SIG-M5 treated with dmso at 0.1 percent for 504 hours (cell line): ENCODE measurements at regions not wholly inside any gene's neighbourhood (a gene's known extent, or its start where the extent isn't known, plus 50 kb on each side); places are given as distances from the start of the nearest gene placed in this dataset.
A peak's percentile ranks its signal among the peaks of the same experiment; 100 is the strongest.

Experiments used
- DNase-seq: peaks from one replicate; lab custom pipeline; 2025; ENCODE audit not compliant: unreplicated experiment; lab: John Stamatoyannopoulos, UW

DNA sequence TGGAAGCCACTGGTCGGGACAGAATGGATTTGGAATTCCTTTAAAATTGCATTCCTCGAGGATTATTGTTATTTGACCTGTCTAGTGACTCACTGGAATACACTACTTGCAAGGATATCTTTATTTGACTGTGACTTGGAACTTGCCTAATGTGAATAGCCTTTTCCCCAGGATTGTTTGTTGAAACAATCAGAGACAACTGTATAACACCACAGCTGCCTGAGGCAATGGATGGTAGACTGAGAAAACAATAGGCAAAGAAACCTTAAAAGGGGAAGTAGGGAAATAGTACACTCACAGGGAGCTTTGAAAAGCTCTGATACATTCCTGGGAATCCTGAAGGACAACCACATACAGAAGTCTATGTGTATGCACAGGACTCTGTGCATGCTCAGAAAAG is 465.3 kb downstream of the BMP2 start:
- DNase-seq: no peak

DNA sequence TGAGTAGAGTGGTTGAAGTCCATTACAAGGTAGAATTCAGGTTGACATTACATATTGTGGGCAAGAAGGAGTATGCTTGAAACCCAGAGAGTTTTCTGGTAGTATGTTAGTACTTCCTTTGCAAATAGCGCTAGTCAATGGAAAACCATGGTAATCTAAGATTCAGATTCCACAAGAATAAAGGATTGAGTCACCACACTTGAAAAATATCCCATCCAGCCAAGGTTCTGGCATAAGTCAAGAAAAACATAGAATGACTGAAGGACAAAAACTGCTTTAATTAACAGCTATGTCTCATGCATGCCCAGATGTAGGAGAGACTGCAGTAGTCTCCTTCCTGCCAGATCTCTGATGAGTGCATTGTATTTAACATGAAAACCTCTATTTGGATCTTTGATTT is 469.8 kb downstream of the BMP2 start:
- no peak for DNase-seq

DNA sequence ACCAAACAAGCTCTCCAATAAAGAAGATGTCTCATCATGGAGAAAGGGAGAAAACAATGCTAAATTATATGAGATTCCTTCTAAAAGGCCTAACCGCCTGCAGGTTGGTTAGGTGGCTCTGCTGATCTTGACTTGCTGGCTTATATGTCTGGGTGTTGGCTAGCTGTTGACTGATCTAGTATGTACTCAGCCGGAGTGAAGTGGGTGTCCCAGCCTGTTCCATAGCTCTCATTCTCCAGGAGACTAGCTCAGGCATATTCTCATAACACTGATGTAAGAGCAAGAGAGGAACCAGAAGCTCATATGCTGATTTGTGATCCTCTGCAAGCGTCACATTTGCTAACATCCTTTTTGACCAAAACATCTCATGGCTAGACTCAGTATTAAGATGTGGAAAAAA is 473.0 kb downstream of the BMP2 start:
- no peak for DNase-seq

- no peak for DNase-seq
Measured at GRCh38 chr20:7248281-7249201, 481.1 kb downstream of the BMP2 start.

- no peak for DNase-seq
Measured at GRCh38 chr20:7250337-7250736, 482.9 kb downstream of the BMP2 start.

GRCh38 chr20:7257099-7257498 is 489.6 kb downstream of the BMP2 start:
- DNase-seq: no peak

- DNase-seq: no peak
Measured at GRCh38 chr20:7257692-7258466, 490.4 kb downstream of the BMP2 start.

GRCh38 chr20:7262803-7263202 is 495.3 kb downstream of the BMP2 start:
- DNase-seq: no peak

GRCh38 chr20:7264137-7264536 is 496.7 kb downstream of the BMP2 start:
- DNase-seq: no peak

- no peak for DNase-seq
Measured at GRCh38 chr20:7269452-7269851, 502.0 kb downstream of the BMP2 start.

DNA sequence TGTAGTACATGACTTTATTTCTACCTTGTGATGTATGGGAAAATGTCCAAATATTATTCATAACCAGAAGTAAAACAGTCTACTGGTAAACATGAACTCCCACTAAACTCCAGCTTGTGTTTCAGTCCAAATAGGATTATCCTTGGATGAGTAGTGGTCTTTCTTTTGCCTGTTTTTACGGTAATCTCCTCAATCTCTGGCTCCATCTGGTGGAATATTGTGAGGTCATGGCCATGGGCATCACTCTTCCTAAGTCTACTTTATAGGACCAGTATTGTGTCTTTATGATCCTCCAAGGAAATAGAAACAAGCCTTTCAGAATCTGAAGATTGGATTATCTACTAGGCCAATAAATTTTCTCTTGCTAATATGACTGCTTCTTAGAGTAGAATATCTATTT is 505.0 kb downstream of the BMP2 start:
- DNase-seq: no peak

DNA sequence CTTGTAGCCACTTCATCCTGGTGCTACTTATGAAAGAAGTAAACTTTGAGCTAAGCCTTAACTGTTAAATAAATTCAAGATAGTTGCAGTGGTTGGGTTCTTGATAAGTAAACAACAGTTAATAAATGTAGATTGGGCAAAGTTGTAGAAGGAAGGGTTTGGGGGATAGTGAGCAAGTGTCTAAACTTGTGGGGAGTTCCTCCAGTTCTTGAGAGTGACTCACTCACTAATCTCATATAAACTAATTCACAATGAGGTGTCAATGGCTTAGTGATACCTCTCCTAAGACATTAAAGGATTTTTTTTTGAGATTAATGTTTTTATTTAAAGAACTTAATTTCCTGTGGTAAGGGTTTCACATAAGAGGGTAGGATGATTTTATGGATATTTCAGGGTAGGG is 507.4 kb downstream of the BMP2 start:
- no peak for DNase-seq

DNA sequence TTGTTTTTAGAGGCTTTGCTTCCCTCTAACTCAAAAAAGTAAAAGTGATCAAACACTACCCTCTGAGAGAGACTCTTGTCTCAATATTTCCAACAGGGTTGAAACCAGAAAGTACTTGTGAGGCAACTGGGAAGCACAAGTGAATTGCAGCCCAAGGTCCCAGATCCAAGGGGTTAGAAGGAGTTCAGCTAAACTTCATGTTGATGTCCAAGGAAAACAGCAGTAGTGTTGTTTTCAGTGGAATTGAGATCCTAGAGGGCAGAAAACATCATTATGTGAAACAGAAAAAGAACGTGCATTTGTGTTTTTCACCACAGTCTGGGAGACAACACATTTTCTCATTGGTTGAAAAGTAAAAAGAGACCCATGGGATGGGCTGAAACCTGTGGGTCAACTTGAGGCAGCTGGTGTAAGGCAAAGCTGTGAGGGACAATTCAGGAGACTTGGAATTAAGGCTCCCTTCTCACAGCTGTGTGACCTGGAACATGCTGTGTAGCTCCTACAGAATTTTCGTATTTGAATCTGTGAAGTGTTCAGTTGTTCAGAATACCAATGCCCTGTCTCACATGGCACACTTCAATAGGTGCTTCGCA is 508.3 kb downstream of the BMP2 start:
- DNase-seq: no peak

DNA sequence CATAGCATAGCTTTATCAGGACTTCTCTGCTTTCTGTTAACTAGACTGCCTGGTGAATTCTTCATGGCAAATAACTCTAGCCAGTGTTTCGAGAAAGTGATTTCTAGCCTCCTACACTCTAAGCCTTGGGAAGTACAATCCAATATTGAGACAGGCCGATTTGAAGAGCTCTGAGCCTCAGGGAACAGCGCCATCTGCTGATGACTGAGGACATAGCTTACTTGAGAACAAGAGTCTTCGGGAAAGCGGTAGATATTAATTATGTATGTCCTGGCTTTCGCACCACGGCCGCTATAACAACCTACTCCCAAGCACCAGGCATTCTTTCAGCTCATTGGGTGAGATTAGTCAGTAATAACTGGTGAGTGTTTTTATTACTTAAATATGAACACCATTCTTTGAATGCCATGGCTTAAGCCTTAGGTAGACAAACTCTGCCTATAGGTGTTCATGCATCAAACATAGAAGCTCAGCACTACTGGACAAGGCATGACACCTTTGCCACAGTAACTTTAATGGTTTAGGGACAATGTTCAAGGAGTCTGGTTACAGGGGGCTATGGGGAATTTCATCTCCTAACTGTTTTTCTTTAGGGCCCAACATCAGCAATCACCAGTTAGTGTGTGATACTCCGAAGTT is 518.6 kb downstream of the BMP2 start:
- peak; percentile 76 for DNase-seq

- DNase-seq: no peak
Measured at GRCh38 chr20:7291323-7291943, 523.9 kb downstream of the BMP2 start.

DNA sequence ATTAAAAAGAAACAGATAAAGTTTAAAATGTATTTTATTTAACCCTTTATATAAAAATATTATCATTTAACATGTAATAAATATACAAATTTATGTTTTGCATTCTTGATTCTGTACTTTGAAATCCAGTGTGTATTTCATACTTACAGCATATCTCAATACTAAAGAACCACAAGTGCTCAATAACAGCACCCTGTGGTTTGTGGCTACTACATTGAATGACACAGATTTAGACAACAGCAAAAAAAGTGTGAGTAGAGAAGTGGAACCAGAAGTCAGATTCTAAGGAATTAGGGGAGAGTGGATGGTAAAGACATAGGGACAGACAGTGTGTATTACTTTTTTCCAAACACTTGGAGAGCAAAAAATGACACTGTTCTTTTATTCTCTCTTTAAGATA is 524.5 kb downstream of the BMP2 start:
- DNase-seq: no peak

- no peak for DNase-seq
Measured at GRCh38 chr20:7294816-7295360, 527.4 kb downstream of the BMP2 start.

DNA sequence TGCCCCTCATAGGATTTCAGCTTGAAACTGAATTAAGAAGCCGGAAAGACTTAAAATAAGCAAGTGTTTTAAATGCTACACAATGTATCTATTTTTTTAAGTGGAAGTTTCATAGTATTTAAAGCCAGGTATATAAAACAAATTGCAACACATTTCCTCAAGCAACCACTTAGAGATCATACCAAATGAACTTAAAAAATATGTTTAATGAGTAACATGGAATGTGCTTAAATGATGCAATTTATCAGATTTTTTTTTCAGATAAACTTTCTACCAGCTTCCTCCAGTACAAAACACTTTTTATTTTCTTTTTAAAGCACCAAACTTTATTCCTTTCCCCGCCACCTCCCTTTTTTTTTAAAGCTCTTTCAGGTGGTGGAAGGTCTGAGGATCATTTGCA is 534.3 kb downstream of the BMP2 start:
- DNase-seq: no peak

DNA sequence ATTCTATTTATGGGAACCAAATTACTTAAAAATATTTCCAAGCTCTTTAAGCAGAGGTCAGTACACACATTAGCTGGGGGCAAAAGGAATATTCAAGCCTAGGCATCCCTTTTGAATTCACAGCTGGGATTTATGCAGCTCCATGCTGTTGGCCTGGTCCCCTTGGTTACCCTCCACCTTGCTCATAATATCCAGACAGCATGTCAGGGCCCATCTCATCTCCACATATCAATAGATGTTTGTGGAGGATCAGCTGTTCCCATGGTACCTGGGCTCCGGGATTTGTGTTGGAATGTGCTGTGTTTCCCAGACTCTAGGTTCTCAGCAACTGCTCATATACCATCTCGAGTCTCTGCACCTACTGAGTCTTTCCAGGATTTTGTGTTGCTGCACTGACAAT is 534.8 kb downstream of the BMP2 start:
- DNase-seq: no peak

DNA sequence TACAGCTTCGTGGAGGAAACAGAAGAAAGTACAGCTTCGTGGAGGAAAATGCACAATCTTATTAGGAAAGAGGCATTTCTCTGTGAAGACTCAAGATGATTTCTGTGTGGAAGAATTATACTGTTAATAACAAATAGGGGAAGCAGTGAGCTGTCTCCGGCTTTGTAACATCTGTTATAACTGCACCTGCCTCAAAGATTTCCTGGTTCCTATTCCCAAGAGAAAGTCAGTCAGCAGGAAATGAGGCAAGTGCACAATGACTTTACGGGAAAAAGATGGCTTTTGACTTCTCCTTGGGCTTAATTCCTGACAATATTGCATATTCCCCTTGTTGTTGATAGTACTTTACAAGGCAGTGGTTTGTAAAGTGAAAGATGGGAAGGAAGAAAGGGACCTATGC is 538.5 kb downstream of the BMP2 start:
- DNase-seq: no peak

GRCh38 chr20:7308163-7308562 is 540.7 kb downstream of the BMP2 start:
- no peak for DNase-seq
